ENCODE measurements at regions not wholly inside any gene's neighbourhood (a gene's known extent, or its start where the extent isn't known, plus 50 kb on each side); places are given as distances from the start of the nearest gene placed in this dataset.

- DNase-seq: no peak
Measured at GRCh38 chr5:2432076-2432920, 319.2 kb downstream of the IRX2 start.

- no peak for DNase-seq
Measured at GRCh38 chr5:2430606-2431005, 320.9 kb downstream of the IRX2 start.

- DNase-seq: no peak
Measured at GRCh38 chr5:2427983-2428382, 323.5 kb downstream of the IRX2 start.

- DNase-seq: no peak
Measured at GRCh38 chr5:2423634-2424033, 327.8 kb downstream of the IRX2 start.

- DNase-seq: no peak
Measured at GRCh38 chr5:2417301-2417700, 334.2 kb downstream of the IRX2 start.

- DNase-seq: no peak
Measured at GRCh38 chr5:2415678-2416077, 335.8 kb downstream of the IRX2 start.

GRCh38 chr5:2410451-2410850 is 341.0 kb downstream of the IRX2 start:
- DNase-seq: no peak

- no peak for DNase-seq
Measured at GRCh38 chr5:2403296-2403695, 348.2 kb downstream of the IRX2 start.

- DNase-seq: no peak
Measured at GRCh38 chr5:2399804-2400203, 351.7 kb downstream of the IRX2 start.

- DNase-seq: no peak
Measured at GRCh38 chr5:2399096-2399495, 352.4 kb downstream of the IRX2 start.

- DNase-seq: no peak
Measured at GRCh38 chr5:2393556-2393955, 357.9 kb downstream of the IRX2 start.

- no peak for DNase-seq
Measured at GRCh38 chr5:2391566-2391965, 359.9 kb downstream of the IRX2 start.

GRCh38 chr5:2391021-2391420 is 360.5 kb downstream of the IRX2 start:
- no peak for DNase-seq

GRCh38 chr5:2388571-2388970 is 362.9 kb downstream of the IRX2 start:
- no peak for DNase-seq

- DNase-seq: no peak
Measured at GRCh38 chr5:2387634-2388325, 363.7 kb downstream of the IRX2 start.

GRCh38 chr5:2387250-2387633 is 364.2 kb downstream of the IRX2 start:
- no peak for DNase-seq

- no peak for DNase-seq
Measured at GRCh38 chr5:2385818-2386217, 365.7 kb downstream of the IRX2 start.

GRCh38 chr5:2383698-2384065 is 367.8 kb downstream of the IRX2 start:
- DNase-seq: no peak

GRCh38 chr5:2382776-2383697 is 368.4 kb downstream of the IRX2 start:
- no peak for DNase-seq

- no peak for DNase-seq
Measured at GRCh38 chr5:2381861-2382260, 369.6 kb downstream of the IRX2 start.

GRCh38 chr5:2381070-2381469 is 370.4 kb downstream of the IRX2 start:
- DNase-seq: no peak

- no peak for DNase-seq
Measured at GRCh38 chr5:2378976-2379375, 372.5 kb downstream of the IRX2 start.

GRCh38 chr5:2378108-2378507 is 373.4 kb downstream of the IRX2 start:
- no peak for DNase-seq

Measured in NCI-H1417 (cell line).